GM12874 (cell line): ENCODE measurements at regions not wholly inside any gene's neighbourhood (a gene's known extent, or its start where the extent isn't known, plus 50 kb on each side); places are given as distances from the start of the nearest gene placed in this dataset.

ENCODE experiments used
- CTCF ChIP-seq: IDR thresholded peaks from 2 replicates; pipeline ENCODE4 v1.5.1; 2011; ENCODE audit warnings: low read depth, mild to moderate bottlenecking, control low read depth, low read length, moderate library complexity; ENCODE audit not compliant: insufficient read depth

DNA sequence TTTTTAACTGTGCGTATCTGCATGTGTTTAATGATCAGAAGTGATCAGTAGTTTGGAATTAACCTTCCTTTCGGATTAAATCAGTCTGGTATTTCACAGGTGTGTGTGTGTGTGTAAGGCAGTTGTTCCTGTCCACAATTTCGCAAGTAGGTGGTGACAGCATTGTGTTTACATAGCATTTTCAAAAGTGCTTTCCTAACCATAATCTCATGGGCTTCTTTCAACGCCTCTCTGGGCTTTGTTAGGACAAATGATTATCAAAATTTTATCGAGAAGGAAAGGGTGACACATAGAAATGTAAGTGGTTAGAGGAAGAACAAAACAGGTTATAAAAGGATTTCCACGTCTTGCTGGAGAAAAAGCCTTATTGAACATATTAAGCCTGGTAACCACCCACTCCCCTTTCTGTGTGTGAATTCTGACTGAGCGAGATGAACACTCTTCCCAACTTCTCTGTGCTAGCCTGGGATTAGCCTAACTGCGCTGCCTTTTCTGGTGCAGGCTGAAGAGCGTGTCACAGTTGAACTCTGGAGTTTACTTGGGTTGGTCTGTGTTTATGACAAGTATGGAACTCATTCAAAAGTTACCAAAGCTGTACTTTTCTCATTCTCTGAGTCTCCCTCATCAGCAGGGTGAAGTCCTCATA, 292.3 kb upstream of the PITRM1 start:
- TF ChIP-seq CTCF = no peak

- TF ChIP-seq CTCF = no peak
Observed at GRCh38 chr10:3460420-3461128, 288.0 kb upstream of the PITRM1 start.

DNA sequence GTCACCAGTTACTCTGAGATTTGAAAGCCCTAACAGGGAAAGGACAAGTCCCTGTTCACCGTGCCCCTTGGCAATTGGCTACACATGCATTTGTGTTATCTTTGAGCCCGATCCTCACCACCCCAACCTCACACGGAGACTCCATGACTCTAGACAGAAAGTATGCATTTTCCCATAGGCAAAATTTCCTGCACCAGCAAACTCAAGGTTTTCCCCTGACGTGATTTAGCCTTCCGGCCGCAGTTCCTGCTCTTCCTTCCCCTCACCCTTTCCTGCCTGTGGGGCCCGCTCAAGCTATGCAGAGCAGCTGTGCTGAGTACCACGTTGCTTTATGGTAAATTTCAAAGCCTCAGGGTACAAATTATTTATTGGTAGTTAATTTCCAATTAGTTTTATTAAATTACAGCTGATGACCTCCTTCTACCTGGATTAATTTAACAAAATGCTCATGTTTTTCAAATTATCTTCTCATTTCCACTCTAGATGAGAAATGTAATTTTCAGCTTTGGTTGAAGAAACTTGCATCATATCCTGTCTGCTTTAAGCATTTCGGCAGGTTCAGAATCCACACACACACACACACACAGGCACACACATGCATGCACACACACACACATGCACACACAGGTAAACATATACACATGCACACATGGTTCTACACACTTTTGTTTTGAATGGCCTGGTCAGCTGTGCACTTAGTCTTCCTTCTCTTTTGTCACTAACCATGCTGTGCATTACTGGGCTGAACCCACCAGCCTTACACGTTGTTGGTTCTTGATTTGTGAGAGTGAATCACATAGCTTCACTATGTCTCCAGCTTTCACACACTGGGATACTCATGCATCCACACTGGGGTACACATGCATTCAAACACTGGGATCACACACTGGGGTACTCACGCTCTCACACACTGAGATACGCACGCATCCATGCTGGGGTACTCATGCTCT, 283.1 kb upstream of the PITRM1 start:
- TF ChIP-seq CTCF = no peak

DNA sequence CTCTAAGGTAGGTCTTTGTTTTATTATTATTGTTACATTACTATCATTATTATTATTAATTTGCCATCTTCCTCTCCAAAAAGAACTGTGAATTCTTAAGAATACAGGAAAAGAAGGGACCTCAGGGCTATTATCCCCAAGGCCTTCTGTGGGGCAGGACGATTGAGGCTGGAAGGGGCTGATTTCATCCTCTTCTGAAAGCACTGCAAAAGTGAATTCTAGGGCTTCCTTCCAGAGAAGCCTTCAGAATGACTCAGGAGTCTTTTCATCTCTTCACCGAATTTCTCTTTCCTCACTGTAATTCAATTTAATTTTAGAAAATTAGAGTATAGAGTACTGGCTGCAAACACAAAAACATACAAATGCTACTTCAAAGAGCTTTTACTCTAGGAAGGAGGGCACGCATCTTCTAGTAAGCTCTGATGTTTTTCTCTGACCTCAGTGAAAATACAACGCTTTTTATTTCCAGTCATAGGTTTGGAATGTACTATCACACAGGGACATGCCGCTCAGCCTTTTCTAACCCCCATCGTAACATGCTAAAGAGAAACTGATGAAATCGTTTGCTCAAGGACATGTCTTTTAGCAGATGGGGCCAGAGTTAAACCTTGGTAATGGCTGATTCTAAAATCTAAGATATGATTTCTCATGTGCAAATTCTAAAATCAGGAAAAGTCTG, 280.2 kb upstream of the PITRM1 start:
- no peak for TF ChIP-seq CTCF

DNA sequence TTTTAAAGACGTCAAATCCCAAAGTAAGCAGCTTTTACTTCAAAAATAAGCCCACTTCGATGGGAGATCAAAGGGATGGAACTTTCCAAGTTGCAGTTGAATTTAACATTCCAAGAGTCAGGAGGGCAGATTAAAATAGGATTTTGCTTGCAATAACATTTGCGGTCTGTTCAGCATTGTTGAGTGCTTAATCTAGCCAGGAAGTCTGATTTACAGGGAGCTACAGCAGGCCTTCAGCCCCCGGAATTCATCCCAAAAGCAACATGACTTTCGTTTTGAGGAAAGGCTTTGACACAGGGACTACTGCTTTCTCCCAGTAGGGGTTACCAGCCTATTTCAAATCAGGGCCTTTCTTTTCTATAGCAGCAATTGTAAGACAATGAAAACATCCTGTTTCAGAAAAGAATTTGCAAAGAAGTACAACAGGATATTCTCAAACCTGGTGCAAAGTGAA, 279.6 kb upstream of the PITRM1 start:
- TF ChIP-seq CTCF = no peak

GRCh38 chr10:3451516-3452172, 279.1 kb upstream of the PITRM1 start:
- TF ChIP-seq CTCF = no peak
